ENCODE measurements at regions not wholly inside any gene's neighbourhood (a gene's known extent, or its start where the extent isn't known, plus 50 kb on each side); places are given as distances from the start of the nearest gene placed in this dataset.

DNA sequence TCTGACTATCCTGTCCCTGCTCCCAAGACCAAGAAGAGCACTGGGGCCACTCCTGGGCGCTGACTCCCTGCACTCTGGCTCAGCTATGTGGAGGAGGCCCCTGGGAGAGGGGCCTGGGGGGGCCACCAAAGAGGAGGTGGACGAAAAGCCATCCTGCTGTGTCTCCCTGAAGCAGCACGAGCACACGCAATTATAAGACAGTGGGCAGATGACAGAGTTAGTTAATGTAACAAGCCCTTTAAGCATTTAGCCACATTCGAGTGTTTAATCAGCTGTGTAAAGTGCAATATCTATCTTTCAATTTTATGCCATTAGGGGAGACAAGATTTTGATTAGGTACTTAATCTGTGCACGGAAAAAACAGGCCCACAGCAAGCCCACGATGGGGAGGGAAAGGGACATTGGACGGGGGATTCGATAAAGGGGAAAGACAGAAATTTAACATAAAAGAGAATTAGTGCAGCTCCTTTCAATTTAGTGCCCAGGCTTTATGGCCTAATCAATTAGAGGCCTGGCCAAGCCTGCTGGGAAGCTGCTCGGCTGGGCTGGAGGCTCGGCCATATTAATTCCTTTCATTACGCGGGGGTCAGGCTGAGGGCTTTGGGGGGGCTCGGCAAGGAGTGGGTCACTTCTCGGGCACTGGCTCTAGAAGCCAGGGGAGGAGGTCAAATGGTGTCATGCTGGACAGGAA is 286.2 kb downstream of the DHX35 start:
- TF ChIP-seq, protein P1, sequence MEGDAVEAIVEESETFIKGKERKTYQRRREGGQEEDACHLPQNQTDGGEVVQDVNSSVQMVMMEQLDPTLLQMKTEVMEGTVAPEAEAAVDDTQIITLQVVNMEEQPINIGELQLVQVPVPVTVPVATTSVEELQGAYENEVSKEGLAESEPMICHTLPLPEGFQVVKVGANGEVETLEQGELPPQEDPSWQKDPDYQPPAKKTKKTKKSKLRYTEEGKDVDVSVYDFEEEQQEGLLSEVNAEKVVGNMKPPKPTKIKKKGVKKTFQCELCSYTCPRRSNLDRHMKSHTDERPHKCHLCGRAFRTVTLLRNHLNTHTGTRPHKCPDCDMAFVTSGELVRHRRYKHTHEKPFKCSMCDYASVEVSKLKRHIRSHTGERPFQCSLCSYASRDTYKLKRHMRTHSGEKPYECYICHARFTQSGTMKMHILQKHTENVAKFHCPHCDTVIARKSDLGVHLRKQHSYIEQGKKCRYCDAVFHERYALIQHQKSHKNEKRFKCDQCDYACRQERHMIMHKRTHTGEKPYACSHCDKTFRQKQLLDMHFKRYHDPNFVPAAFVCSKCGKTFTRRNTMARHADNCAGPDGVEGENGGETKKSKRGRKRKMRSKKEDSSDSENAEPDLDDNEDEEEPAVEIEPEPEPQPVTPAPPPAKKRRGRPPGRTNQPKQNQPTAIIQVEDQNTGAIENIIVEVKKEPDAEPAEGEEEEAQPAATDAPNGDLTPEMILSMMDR (conservative IDR thresholded peaks at IDR 0.05; ENCODE audit: low read depth in 2 of 2), result no peak
- TF ChIP-seq, protein P2, sequence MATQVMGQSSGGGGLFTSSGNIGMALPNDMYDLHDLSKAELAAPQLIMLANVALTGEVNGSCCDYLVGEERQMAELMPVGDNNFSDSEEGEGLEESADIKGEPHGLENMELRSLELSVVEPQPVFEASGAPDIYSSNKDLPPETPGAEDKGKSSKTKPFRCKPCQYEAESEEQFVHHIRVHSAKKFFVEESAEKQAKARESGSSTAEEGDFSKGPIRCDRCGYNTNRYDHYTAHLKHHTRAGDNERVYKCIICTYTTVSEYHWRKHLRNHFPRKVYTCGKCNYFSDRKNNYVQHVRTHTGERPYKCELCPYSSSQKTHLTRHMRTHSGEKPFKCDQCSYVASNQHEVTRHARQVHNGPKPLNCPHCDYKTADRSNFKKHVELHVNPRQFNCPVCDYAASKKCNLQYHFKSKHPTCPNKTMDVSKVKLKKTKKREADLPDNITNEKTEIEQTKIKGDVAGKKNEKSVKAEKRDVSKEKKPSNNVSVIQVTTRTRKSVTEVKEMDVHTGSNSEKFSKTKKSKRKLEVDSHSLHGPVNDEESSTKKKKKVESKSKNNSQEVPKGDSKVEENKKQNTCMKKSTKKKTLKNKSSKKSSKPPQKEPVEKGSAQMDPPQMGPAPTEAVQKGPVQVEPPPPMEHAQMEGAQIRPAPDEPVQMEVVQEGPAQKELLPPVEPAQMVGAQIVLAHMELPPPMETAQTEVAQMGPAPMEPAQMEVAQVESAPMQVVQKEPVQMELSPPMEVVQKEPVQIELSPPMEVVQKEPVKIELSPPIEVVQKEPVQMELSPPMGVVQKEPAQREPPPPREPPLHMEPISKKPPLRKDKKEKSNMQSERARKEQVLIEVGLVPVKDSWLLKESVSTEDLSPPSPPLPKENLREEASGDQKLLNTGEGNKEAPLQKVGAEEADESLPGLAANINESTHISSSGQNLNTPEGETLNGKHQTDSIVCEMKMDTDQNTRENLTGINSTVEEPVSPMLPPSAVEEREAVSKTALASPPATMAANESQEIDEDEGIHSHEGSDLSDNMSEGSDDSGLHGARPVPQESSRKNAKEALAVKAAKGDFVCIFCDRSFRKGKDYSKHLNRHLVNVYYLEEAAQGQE (IDR thresholded peaks at IDR 0.05; ENCODE audit: unreplicated experiment), result no peak
- TF ChIP-seq EZH2 (IDR thresholded peaks at IDR 0.05; ENCODE audit: low read depth, unreplicated experiment) (no peak), CREB1 (CRISPR knock-in tag; IDR thresholded peaks at IDR 0.05; ENCODE audit: low read depth) (no peak), EZH2phosphoT487 (IDR thresholded peaks at IDR 0.05; ENCODE audit: unreplicated experiment) (no peak), STAT1 (IDR thresholded peaks at IDR 0.05; ENCODE audit: unreplicated experiment) (no peak)
